ENCODE measurements at regions not wholly inside any gene's neighbourhood (a gene's known extent, or its start where the extent isn't known, plus 50 kb on each side); places are given as distances from the start of the nearest gene placed in this dataset.

DNA sequence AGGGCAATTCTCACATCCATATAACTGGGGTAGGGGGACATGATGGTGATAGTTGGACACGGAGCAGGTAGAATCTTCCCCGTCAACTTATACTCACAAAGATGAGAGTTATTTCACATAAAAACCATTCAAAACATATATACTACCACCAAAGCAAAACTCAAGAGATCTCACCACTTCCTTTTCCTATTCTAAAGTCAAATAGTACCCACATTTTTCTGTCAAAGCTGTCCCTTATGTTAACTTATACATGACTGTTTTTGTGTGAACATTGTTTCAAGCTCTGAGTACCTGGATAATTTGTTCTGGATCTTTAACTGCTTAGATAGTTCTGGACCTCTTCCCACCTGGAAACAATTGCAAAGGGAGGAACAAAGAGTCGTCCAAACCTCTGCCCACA, 95.5 kb upstream of the MAN2A1 start:
- TF ChIP-seq POLR2A (IDR thresholded peaks at IDR 0.05; ENCODE audit: low read depth, low read length): no peak
- TF ChIP-seq, protein P1, sequence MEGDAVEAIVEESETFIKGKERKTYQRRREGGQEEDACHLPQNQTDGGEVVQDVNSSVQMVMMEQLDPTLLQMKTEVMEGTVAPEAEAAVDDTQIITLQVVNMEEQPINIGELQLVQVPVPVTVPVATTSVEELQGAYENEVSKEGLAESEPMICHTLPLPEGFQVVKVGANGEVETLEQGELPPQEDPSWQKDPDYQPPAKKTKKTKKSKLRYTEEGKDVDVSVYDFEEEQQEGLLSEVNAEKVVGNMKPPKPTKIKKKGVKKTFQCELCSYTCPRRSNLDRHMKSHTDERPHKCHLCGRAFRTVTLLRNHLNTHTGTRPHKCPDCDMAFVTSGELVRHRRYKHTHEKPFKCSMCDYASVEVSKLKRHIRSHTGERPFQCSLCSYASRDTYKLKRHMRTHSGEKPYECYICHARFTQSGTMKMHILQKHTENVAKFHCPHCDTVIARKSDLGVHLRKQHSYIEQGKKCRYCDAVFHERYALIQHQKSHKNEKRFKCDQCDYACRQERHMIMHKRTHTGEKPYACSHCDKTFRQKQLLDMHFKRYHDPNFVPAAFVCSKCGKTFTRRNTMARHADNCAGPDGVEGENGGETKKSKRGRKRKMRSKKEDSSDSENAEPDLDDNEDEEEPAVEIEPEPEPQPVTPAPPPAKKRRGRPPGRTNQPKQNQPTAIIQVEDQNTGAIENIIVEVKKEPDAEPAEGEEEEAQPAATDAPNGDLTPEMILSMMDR (IDR thresholded peaks at IDR 0.05; ENCODE audit: extremely low read depth in 1 of 2, insufficient read depth in 1 of 2, low read depth in 1 of 2, low read length in 2 of 2): no peak
